HG02623 (cell line): ENCODE measurements at regions not wholly inside any gene's neighbourhood (a gene's known extent, or its start where the extent isn't known, plus 50 kb on each side); places are given as distances from the start of the nearest gene placed in this dataset.

Source experiments
- ATAC-seq: cut with Tn5 transposase; IDR thresholded peaks from one replicate; pipeline ENCODE4 v1.9.1; 2021; ENCODE audit warnings: moderate library complexity; ENCODE audit not compliant: unreplicated experiment

- no peak for ATAC-seq
Observed at GRCh38 chr10:78785066-78785465, 283.7 kb upstream of the ZMIZ1 start.

- ATAC-seq, result no peak
Observed at GRCh38 chr10:78785991-78786390, 282.8 kb upstream of the ZMIZ1 start.

- no peak for ATAC-seq
Observed at GRCh38 chr10:78787125-78787524, 281.6 kb upstream of the ZMIZ1 start.

GRCh38 chr10:78794736-78795455 is 273.9 kb upstream of the ZMIZ1 start:
- ATAC-seq, result no peak

DNA sequence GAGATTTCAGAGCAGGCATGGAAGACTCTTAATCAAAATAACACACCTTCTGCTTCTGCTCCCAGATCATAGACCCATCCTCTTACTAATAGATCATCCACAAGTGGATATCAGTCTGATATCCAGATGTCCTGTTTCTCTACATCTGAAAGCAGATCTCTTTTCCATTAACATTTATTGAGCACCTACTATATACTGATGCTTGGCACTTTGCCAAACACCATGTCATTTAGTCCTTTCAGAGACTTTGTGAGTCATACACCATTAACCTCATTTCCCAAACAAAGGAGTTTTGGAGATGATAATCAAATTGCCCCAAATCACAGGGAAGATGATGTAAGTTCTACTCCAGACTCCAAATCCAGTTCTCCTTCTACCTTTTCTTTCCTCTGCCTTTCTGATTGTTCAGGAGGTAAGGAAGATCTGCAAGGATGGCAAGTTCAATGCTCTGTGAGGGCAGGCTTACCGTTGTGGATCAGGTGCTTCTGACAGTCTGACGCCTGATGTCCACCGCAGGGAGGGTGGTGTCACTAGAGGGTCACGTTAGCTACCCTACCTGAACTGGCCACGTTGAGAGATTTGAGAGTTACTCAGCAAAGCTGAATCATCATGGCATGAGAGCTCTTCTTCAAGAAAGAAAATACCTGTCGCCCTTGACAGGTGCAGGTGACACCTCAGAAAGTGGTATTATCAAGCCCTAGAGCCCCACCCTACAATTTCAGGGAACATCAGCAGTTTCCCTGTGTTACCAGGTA is 269.6 kb upstream of the ZMIZ1 start:
- no peak for ATAC-seq

DNA sequence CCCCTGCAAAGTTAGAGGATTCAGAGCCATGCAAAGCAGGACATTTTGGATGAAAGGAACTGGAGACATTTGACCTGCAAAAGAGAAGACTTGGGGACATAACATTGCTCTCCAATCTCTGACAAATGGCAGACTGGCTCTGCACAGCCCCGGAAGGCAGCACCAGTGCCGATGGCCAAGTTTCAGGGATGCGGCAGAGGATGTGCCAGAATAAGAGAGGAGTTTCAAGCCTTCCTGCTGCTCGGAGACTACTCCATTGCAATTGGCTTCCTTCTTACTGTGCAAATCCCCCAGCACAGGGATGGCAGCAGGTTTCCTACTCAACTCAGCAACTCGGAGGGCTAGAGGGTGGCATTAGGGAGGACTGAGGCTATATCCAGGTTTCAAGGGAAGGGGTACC is 268.8 kb upstream of the ZMIZ1 start:
- no peak for ATAC-seq

- no peak for ATAC-seq
Observed at GRCh38 chr10:78800535-78801320, 268.0 kb upstream of the ZMIZ1 start.

DNA sequence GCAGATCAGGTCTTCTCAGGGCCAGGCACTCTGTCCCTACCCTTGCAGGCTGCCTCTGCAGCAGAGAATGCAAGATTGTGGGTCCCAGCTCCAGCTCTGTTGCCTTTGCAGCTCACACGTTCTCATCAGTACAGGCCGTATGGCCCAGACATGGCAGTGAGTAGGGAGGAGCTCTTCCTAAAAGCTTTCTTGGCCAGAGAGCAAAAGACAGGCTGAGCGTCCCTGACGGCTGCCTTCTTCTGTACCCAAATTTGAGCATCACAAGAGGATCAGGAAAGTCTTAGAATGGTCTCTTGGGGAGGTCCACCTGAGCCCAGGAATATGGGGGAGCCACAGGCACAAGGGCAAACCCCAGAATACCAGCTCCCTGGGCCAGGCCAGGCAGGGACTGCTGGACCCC is 266.3 kb upstream of the ZMIZ1 start:
- no peak for ATAC-seq

DNA sequence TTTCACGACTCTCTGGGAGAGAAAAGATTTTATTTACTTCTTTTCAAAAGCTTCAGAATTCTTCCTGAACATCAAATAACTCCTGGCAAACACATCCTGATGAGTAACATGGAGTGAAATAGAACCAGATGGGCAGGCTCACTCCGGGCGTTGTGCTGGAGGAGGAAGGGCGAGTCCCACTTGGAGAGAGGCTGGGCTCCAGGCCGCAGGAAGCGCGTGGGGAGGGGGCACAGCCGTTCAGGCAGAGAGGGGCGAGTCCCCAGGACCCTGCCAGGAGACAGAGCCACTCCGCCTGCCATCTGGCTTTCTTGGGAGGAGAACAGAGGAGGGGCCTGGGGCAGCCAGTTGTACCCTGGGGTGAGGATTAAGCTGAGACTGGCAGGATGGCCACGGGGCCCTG is 265.9 kb upstream of the ZMIZ1 start:
- ATAC-seq, result no peak

DNA sequence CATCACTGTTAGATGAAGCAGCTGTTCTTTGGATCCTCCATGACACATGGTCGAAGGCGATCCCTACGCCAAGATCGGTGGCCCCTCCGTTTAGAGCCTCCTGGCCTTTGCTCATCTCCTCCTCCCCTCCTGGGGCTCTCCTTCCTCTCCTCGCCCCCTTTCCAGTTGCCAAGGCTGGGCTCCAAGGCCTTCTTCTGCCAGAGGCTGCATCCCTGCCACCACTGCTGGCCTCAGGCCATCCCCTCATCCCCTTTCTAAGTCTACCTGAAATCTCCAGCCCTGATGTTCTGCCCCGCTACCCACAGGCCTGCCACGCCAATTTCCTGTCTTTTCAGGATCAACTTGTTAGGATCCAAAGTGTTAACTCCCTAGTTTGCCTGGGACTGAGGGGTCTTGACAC is 265.1 kb upstream of the ZMIZ1 start:
- ATAC-seq, result no peak

DNA sequence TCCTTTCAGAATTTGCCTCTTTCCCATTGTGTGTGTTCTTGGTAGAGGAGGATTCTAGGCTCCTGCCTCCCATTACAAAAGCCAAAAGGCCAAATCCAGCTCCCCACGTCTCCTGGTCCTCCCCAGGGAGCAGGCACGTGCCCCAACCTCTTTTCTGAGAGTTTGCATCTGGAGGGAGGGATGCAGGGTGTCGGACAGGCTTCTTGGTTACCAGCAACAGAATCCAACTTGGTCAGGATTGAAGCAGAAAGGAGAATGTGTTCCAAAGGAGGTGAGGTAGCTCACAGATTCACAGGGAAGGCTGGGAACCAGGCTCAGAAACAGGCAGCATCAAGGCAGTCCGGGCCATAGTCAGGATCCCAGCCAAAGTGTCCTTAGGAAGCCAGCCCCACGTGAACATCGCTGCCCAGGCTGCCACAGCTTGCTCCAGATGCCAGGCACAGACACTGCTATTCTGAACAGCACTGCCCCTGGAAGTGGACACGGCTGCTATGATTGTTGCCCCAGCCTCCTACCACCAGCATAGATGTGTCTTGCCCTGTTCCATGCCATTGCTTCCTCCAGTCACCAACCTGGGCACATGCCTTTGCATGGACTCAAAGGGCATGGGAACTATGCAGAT is 264.2 kb upstream of the ZMIZ1 start:
- ATAC-seq, result no peak

DNA sequence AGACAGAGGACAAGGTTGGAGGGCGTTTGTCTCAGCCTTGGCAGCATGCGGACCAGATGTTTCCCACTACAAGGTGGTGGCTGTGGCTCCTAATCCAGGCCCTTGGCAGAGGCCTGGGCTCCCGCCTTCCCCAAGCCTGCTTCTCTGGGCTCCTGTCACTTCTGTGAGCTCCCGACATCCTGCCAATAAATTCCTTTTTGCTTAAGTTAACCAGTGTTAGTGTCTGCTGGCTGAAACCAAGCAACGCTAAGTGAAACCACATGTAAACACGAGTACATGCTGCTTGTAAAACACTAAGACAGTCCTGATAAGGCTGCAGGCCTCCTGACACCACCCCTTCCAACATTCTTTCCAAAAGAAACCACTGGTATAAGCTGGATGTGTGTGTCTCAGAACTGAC is 263.6 kb upstream of the ZMIZ1 start:
- ATAC-seq, result no peak

GRCh38 chr10:78806681-78807221 is 262.0 kb upstream of the ZMIZ1 start:
- ATAC-seq, result no peak

DNA sequence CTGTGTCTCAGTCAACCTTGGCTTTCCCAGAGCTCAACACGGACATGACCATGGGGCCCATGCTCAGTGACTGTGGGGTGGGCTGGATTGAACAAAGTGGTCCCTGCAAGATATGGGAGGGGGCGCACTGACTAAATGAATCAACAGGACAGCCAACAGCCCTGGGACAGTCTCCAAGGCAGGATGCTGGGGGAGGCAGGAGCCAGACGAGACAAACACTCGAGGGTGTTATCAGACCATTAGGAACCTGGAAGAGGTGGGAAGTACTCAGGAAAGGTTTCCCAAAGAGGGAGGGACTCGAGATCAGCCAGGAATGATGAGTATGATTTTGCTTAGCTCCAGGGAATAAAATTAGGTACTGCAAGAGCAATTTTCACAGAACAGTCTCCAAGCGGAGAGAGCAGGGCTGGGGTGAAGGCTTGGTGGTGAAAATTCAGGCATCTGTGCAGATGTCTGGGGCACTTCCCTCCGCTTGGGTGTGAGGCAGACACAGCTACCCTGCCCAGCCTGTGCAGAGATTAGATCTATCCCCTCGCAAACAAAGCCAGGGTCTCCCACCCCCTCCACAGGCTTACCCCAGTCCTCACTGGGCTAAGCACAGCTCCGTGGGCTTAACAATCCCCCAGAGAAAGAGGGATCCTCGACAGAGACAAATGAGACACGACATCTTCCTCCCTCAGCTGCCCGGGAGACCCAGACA is 261.1 kb upstream of the ZMIZ1 start:
- ATAC-seq, result no peak

DNA sequence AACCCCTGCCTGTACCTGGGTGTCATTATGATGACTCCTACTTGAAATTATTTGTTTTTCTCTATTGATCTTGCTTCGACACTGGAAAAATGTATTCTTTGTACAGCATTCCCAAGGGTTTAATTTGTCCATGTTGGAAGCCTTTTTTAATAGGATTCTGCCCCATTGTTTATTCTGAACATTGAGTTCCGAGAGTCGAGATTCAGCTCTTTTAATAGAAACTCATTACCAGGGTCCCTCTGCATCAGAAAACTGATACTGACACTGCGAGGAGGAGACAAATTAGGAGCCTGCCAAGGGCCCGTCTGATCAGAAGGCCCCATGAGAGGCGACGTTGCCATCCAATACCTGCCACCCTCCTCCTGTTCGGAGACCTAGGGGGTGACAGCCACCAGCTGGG is 260.5 kb upstream of the ZMIZ1 start:
- ATAC-seq, result no peak

GRCh38 chr10:78808736-78809367 is 259.9 kb upstream of the ZMIZ1 start:
- no peak for ATAC-seq

DNA sequence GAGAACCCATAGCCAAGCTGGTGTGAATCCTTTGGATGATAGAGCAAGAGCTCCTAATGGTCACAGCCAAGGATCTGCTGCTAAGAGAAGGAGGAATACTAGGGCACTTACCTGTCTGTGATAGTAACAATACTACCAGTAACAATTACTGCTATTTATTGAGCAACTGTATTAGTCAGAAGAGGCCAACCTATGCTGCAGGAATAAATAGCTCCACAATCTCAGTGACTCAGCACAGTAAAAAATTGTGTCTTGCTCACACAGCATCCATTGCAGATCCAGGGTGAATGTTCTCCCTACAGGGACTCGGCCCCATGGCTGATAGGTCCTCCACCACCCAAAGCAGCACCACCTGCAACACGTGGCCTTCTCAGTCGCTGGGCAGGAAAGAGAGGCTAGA is 257.6 kb upstream of the ZMIZ1 start:
- ATAC-seq, result no peak

DNA sequence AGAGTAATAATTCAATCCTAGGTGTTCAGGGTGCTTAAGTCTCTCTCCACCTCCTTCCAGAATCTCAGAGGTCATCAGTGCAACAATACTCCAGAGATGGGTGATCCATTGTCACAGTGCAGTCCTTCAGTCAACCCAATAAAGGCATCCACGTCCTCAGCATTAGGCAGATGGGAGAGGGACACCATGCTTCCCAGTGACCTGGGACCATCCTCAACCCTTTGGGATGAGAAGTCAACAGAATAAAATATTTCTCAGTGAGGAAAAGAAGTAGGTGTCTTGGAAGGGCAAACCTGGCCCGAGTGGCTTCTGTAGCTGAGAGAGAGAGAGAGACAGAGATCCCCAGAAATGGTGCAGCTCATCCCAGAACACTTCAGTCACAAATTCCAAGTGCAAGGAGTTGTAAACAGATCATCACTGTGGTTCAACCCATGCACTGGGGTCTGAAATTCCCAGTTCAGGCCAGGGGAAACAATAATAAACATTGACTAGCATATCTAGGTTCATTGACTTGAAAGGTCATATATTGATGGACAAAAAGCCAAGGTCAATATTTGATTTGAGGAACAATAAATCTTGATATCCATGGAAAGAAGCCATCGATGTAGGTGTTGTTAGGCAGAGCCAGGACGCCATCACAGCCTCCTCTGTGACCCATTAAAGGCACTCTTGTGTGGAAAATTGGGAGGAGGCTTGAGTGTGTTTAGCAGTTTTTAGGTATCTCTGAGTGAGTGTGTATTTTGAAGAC is 256.0 kb upstream of the ZMIZ1 start:
- ATAC-seq, result no peak

DNA sequence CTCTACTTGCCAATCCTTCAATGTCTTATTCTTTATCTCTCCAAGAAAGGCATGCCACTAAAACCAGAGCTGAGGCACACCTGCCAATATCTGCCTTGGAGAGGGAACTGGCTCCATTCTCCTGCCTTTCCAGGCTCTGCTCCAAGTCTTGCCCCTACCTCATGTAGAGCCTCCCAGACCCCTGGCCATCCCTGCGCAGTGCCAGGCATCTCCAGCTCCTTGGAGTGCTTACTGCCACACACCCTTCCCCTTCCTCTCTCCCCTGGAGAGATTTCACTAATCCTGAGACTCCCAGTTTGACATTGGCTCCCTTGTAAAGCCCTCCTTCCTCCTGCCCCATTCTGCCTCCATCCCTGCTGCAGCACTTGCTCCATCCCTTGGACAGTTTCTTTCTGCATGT is 255.2 kb upstream of the ZMIZ1 start:
- no peak for ATAC-seq
